CD4-positive, alpha-beta memory T cell (primary cell): ENCODE measurements at regions not wholly inside any gene's neighbourhood (a gene's known extent, or its start where the extent isn't known, plus 50 kb on each side); places are given as distances from the start of the nearest gene placed in this dataset.

Source experiments
- CTCF ChIA-PET: fragments of 350-600 bp; sonication (Branson Sonifier 250); formaldehyde crosslinking; loops from one replicate; lab custom pipeline; 2021; ENCODE audit warnings: inconsistent platforms; ENCODE audit not compliant: partially characterized antibody; lab: Charles Lee
- POLR2A ChIA-PET: fragments of 350-600 bp; sonication (Branson Sonifier 250); formaldehyde crosslinking; loops from one replicate; lab custom pipeline; 2021; ENCODE audit not compliant: partially characterized antibody; lab: Charles Lee
- DNase-seq, 5 donors: peaks; one replicate each; pipeline versions ENCODE4 v3.0.0 to v3.0.0-alpha.2; 2020 to 2022; ENCODE audit warnings: mixed read lengths in 1 of 5
- H3K27ac ChIP-seq: one replicate; pipeline ENCODE4 v1.7.0; 2013; ENCODE audit warnings: low read depth, low read length
- H3K27me3 ChIP-seq: 2 replicates; pipeline ENCODE4 v1.7.0; 2013; ENCODE audit warnings: mild to moderate bottlenecking, low read length, moderate library complexity; ENCODE audit not compliant: insufficient read depth
- H3K36me3 ChIP-seq: 2 replicates; pipeline ENCODE4 v1.7.0; 2013; ENCODE audit warnings: mild to moderate bottlenecking, low read length, moderate library complexity; ENCODE audit not compliant: insufficient read depth
- H3K4me1 ChIP-seq: 2 replicates; pipeline ENCODE4 v1.7.0; 2013; ENCODE audit warnings: mild to moderate bottlenecking, low read length, moderate library complexity; ENCODE audit not compliant: insufficient read depth
- H3K4me3 ChIP-seq, 2 donors: one replicate each; pipeline ENCODE4 v1.7.0; 2013; ENCODE audit warnings: low read length in 2 of 2, mild to moderate bottlenecking in 1 of 2
- H3K9me3 ChIP-seq, 2 donors: one replicate each; pipeline ENCODE4 v1.7.0; 2013; ENCODE audit warnings: low read length in 2 of 2, control low read depth in 1 of 2; ENCODE audit not compliant: control insufficient read depth in 1 of 2
- H3K27ac Mint-ChIP-seq, 7 donors: one replicate each; pipeline ENCODE4 v1.8.0; 2020 to 2021; ENCODE audit warnings: mixed read lengths in 7 of 7, mild to moderate bottlenecking in 6 of 7, inconsistent platforms in 3 of 7, moderate library complexity in 3 of 7
- H3K27me3 Mint-ChIP-seq, 2 donors: one replicate each; pipeline ENCODE4 v1.8.0; 2020 to 2021; ENCODE audit warnings: mixed read lengths in 2 of 2
- H3K36me3 Mint-ChIP-seq, 2 donors: one replicate each; pipeline ENCODE4 v1.8.0; 2020 to 2021; ENCODE audit warnings: mixed read lengths in 2 of 2, inconsistent platforms in 1 of 2, mild to moderate bottlenecking in 1 of 2
- H3K4me1 Mint-ChIP-seq, 4 donors: one replicate each; pipeline ENCODE4 v1.8.0; 2020 to 2021; ENCODE audit warnings: mixed read lengths in 4 of 4, mild to moderate bottlenecking in 1 of 4
- H3K4me3 Mint-ChIP-seq, 8 donors: one replicate each; pipeline ENCODE4 v1.8.0; 2020 to 2021; ENCODE audit warnings: mixed read lengths in 8 of 8, mild to moderate bottlenecking in 7 of 8, moderate library complexity in 6 of 8, inconsistent platforms in 3 of 8
- H3K9me3 Mint-ChIP-seq, 8 donors: one replicate each; pipeline ENCODE4 v1.8.0; 2020 to 2021; ENCODE audit warnings: mixed read lengths in 8 of 8, mild to moderate bottlenecking in 5 of 8, inconsistent platforms in 3 of 8, moderate library complexity in 1 of 8
- intact Hi-C: fragments of 100-400 bp; cut with micrococcal nuclease; formaldehyde crosslinking; loops from one replicate; pipeline ENCODE4 v1.15.1; 2023

DNA sequence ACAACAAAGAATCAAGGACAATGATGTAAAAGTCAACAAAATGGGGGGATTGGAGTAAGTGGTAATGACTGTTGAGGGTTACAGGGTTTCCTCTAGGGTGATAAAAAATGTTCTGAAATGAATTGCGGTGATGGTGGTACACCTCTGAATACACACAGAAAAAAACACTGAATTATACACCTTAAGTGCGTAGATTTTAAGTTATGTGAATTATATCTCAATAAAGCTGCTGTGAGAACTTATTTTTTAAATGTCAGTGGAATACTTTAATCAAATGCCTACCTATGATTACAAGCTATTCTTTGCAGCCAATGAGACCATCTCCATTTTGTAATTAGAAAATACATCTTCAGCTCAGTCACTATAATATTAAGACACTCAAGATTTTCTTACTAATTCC is 53.5 kb downstream of the ZNF608 start:
- H3K27ac ChIP-seq = no peak overlapping the region
- no peak for DNase-seq
- CTCF ChIA-PET = no interaction called here
- H3K4me3 ChIP-seq = no peak overlapping the region
- Mint-ChIP-seq H3K9me3 (peaks cover 0 to 4% (median 1%) of the 10 kb centered on the region in 8 donors), H3K4me3 (no peak overlapping the region), H3K27ac (no peak overlapping the region), H3K4me1 (peaks cover 0 to 1% (median 0%) of the 10 kb centered on the region in 4 donors), H3K27me3 (no peaks in the 10 kb centered on the region), H3K36me3 (no peaks in the 10 kb centered on the region)
- H3K4me1 ChIP-seq = no peaks in the 10 kb centered on the region
- POLR2A ChIA-PET = no interaction called here
- H3K9me3 ChIP-seq = no peaks in the 10 kb centered on the region
- no peaks in the 10 kb centered on the region for H3K27me3 ChIP-seq
- H3K36me3 ChIP-seq = no peaks in the 10 kb centered on the region
- intact Hi-C loops = no loop called here

- H3K27ac Mint-ChIP-seq = no peak overlapping the region
- no peaks in the 10 kb centered on the region for H3K27me3 Mint-ChIP-seq
- no peak overlapping the region for H3K4me3 Mint-ChIP-seq
These were observed 54.1 kb downstream of the ZNF608 start for GRCh38 chr5:124692324-124692723.

GRCh38 chr5:124689653-124690052 is 56.8 kb downstream of the ZNF608 start:
- POLR2A ChIA-PET = no interaction called here
- no peak overlapping the region for H3K27ac ChIP-seq
- Mint-ChIP-seq H3K27me3 (no peaks in the 10 kb centered on the region), H3K4me3 (no peak overlapping the region), H3K9me3 (peaks cover 0 to 3% (median 0%) of the 10 kb centered on the region in 8 donors), H3K4me1 (no peaks in the 10 kb centered on the region), H3K27ac (no peak overlapping the region), H3K36me3 (no peaks in the 10 kb centered on the region)
- no peaks in the 10 kb centered on the region for H3K4me1 ChIP-seq
- DNase-seq = no peak
- H3K36me3 ChIP-seq = no peaks in the 10 kb centered on the region
- H3K9me3 ChIP-seq = no peaks in the 10 kb centered on the region
- CTCF ChIA-PET = no interaction called here
- H3K4me3 ChIP-seq = no peak overlapping the region
- intact Hi-C loops = no loop called here
- no peaks in the 10 kb centered on the region for H3K27me3 ChIP-seq

More at GRCh38 chr5:124692324-124692723, 54.1 kb downstream of the ZNF608 start:
- no peak for DNase-seq
- H3K4me3 ChIP-seq = no peak overlapping the region
- peaks cover 0 to 4% (median 1%) of the 10 kb centered on the region in 8 donors for H3K9me3 Mint-ChIP-seq
- H3K36me3 Mint-ChIP-seq = no peaks in the 10 kb centered on the region
- H3K36me3 ChIP-seq = no peaks in the 10 kb centered on the region
- ChIA-PET POLR2A (no interaction called here), CTCF (no interaction called here)
- no peaks in the 10 kb centered on the region for H3K4me1 ChIP-seq
- peaks cover 0 to 1% (median 0%) of the 10 kb centered on the region in 4 donors for H3K4me1 Mint-ChIP-seq
- no peaks in the 10 kb centered on the region for H3K9me3 ChIP-seq
- H3K27ac ChIP-seq = no peak overlapping the region
- H3K27me3 ChIP-seq = no peaks in the 10 kb centered on the region
- intact Hi-C loops = no loop called here

DNA sequence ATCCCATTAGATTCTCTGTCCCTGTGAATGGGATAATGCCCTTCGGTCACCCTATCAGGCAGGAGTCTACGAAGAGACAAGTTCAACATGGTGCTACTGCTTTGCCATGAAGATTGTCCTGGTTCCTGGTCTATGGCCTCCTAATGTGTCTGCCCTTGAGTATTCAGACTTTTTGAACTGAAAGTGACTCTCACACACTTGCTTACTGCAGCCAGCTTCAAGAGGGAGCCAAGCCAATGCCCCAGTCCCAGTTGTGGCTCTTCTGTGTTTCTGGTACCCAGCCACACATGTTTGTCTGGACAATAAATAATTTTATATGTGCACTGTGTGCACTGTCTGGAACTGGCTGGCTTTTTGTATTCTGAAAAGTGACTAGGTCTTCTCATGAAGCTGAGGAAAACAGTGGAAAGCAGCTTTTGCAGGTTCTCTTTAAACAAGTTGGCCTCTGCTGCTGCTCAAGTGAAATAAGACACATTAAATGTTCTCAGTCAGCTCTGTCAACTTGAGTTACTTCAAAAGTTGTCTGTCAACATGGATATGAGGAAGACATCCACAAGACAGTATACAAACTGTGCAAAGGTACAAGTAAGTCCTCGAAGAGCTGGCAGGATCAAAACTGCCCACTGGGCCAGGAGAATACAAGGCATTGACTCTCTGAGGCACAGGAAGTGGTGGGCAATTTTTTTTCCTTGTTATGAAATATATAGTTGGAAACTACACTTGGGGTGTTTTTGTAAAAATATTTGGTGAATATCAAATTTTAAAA is 60.0 kb downstream of the ZNF608 start:
- no peaks in the 10 kb centered on the region for H3K4me1 ChIP-seq
- no peaks in the 10 kb centered on the region for H3K36me3 Mint-ChIP-seq
- no peak overlapping the region for H3K27ac Mint-ChIP-seq
- ChIA-PET POLR2A (no interaction called here), CTCF (interaction anchor here (0.7 kb wide), 1 partner anchor 22 kb away, joined by 3 read pairs; no protein-coding TSS in a partner anchor)
- no peaks in the 10 kb centered on the region for H3K27me3 ChIP-seq
- DNase-seq = no peak
- no peak overlapping the region for H3K27ac ChIP-seq
- H3K27me3 Mint-ChIP-seq = peaks cover 0 to 2% of the 10 kb centered on the region in 2 donors
- no peak overlapping the region for H3K4me3 Mint-ChIP-seq
- no peaks in the 10 kb centered on the region for H3K9me3 ChIP-seq
- H3K4me3 ChIP-seq = no peak overlapping the region
- intact Hi-C loops = no loop called here
- no peaks in the 10 kb centered on the region for H3K36me3 ChIP-seq
- no peaks in the 10 kb centered on the region for H3K4me1 Mint-ChIP-seq
- H3K9me3 Mint-ChIP-seq = peaks cover 0 to 6% (median 0%) of the 10 kb centered on the region in 8 donors

- ChIA-PET POLR2A (no interaction called here), CTCF (interaction anchor here (0.7 kb wide), 1 partner anchor 23 kb away, joined by 3 read pairs; no protein-coding TSS in a partner anchor)
- Mint-ChIP-seq H3K27me3 (peaks cover 0 to 2% of the 10 kb centered on the region in 2 donors), H3K27ac (no peak overlapping the region), H3K36me3 (no peaks in the 10 kb centered on the region), H3K4me1 (no peaks in the 10 kb centered on the region), H3K9me3 (peaks cover 0 to 6% (median 0%) of the 10 kb centered on the region in 8 donors), H3K4me3 (no peak overlapping the region)
- no peaks in the 10 kb centered on the region for H3K36me3 ChIP-seq
- H3K4me1 ChIP-seq = no peaks in the 10 kb centered on the region
- H3K9me3 ChIP-seq = no peaks in the 10 kb centered on the region
- DNase-seq = no peak
- intact Hi-C loops = no loop called here
- H3K27ac ChIP-seq = no peak overlapping the region
- no peak overlapping the region for H3K4me3 ChIP-seq
- no peaks in the 10 kb centered on the region for H3K27me3 ChIP-seq
These were observed 61.0 kb downstream of the ZNF608 start for GRCh38 chr5:124685404-124685930.

DNA sequence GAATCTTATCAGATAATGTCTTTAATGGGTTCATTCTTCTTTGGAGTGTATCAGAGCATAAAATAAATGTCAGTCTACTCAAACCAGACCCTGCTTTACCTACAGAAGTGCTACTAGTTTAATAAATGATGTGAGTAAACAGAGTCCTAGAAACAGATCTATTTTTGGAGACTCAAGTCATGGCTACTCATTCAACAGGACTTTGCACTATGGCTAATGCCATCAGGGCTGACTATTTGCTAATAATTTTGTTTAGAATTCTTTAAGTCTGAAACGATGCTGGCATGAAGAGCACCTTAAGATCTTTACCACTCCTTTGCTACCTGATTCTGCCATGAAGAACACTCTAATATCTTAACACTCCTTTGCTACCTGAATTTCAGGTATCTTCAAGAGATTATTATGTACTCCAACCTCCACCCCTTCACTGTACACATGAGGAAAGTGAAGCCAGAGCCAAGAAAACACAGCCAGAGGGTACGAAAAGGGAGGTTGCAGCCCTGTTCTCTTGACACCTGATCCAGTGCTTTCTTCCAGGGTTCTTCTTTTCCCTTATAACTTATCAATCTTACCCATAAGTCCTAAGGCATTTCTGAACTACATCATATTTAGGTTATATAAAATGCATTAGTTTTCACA is 62.4 kb downstream of the ZNF608 start:
- H3K4me1 Mint-ChIP-seq = no peaks in the 10 kb centered on the region
- H3K27ac Mint-ChIP-seq = no peak overlapping the region
- Histone ChIP-seq H3K36me3 (no peaks in the 10 kb centered on the region), H3K9me3 (no peaks in the 10 kb centered on the region), H3K27me3 (no peaks in the 10 kb centered on the region), H3K4me1 (no peaks in the 10 kb centered on the region), H3K27ac (no peak overlapping the region), H3K4me3 (no peak overlapping the region)
- H3K4me3 Mint-ChIP-seq = no peak overlapping the region
- intact Hi-C loops = no loop called here
- no peaks in the 10 kb centered on the region for H3K36me3 Mint-ChIP-seq
- H3K9me3 Mint-ChIP-seq = peaks cover 0 to 6% (median 0%) of the 10 kb centered on the region in 8 donors
- H3K27me3 Mint-ChIP-seq = peaks cover 1 to 2% of the 10 kb centered on the region in 2 donors
- CTCF ChIA-PET = no interaction called here
- POLR2A ChIA-PET = no interaction called here
- no peak for DNase-seq

- no peaks in the 10 kb centered on the region for H3K36me3 Mint-ChIP-seq
- Histone ChIP-seq H3K27me3 (no peaks in the 10 kb centered on the region), H3K4me1 (no peaks in the 10 kb centered on the region), H3K36me3 (no peaks in the 10 kb centered on the region), H3K27ac (no peak overlapping the region), H3K4me3 (no peak overlapping the region), H3K9me3 (no peaks in the 10 kb centered on the region)
- H3K27ac Mint-ChIP-seq = no peak overlapping the region
- intact Hi-C loops = no loop called here
- ChIA-PET CTCF (no interaction called here), POLR2A (no interaction called here)
- H3K9me3 Mint-ChIP-seq = peaks cover 0 to 6% (median under 1%) of the 10 kb centered on the region in 8 donors
- no peak overlapping the region for H3K4me3 Mint-ChIP-seq
- DNase-seq = no peak
- H3K27me3 Mint-ChIP-seq = peaks cover 1 to 2% of the 10 kb centered on the region in 2 donors
- no peaks in the 10 kb centered on the region for H3K4me1 Mint-ChIP-seq
These were observed 66.8 kb downstream of the ZNF608 start for GRCh38 chr5:124679578-124680199.
